HCT116 (cell line): ENCODE measurements at regions not wholly inside any gene's neighbourhood (a gene's known extent, or its start where the extent isn't known, plus 50 kb on each side); places are given as distances from the start of the nearest gene placed in this dataset.

ENCODE experiments used
- CBX3 ChIP-seq: IDR thresholded peaks from 2 replicates; pipeline ENCODE4 v1.6.1; 2012; ENCODE audit warnings: low read depth
- EZH2 ChIP-seq: fragments of 200-600 bp; sonication (generic); IDR thresholded peaks from 2 replicates; pipeline ENCODE4 v1.6.1; 2017; ENCODE audit warnings: antibody characterized with exemption, mixed run types
- EZH2phosphoT487 ChIP-seq: fragments of 200-600 bp; IDR thresholded peaks from 2 replicates; pipeline ENCODE4 v1.6.1; 2018; ENCODE audit warnings: antibody characterized with exemption, borderline replicate concordance
- POLR2A ChIP-seq: IDR thresholded peaks from 2 replicates; pipeline ENCODE4 v1.7.0; 2011; ENCODE audit warnings: borderline replicate concordance; ENCODE audit not compliant: insufficient read depth, insufficient read length; ENCODE audit errors: extremely low read depth
- POLR2AphosphoS5 ChIP-seq: IDR thresholded peaks from 2 replicates; pipeline ENCODE4 v1.6.1; 2011; ENCODE audit warnings: mild to moderate bottlenecking, low read depth, low read length, moderate library complexity
- RAD21 ChIP-seq: IDR thresholded peaks from 2 replicates; pipeline ENCODE4 v1.6.1; 2012; ENCODE audit warnings: low read depth, mild to moderate bottlenecking
- SRF ChIP-seq: IDR thresholded peaks from 2 replicates; pipeline ENCODE4 v1.6.1; 2012; ENCODE audit warnings: low read depth
- YY1 ChIP-seq: IDR thresholded peaks from 2 replicates; pipeline ENCODE4 v1.6.1; 2011; ENCODE audit warnings: low read length, low read depth, moderate library complexity, mild to moderate bottlenecking; ENCODE audit not compliant: insufficient replicate concordance; ENCODE audit errors: extremely low read depth
- TF ChIP-seq, protein P1 (sequence below), 3 experiments: fragments of 200-600 bp in 1 of 3; sonication (generic) in 1 of 3; IDR thresholded peaks in 2 of 3; conservative IDR thresholded peaks in 1 of 3; 2 replicates each; pipeline ENCODE4 v1.5.1; 2012 to 2017; ENCODE audit warnings: low read depth in 2 of 3, low read length in 2 of 3, antibody characterized with exemption in 1 of 3, borderline replicate concordance in 1 of 3, control low read depth in 1 of 3, mild to moderate bottlenecking in 1 of 3, mixed read lengths in 1 of 3, mixed run types in 1 of 3, moderate library complexity in 1 of 3; ENCODE audit not compliant: insufficient read depth in 1 of 3
- TF ChIP-seq, protein P2 (sequence below): IDR thresholded peaks from 2 replicates; pipeline ENCODE4 v1.6.1; 2012; ENCODE audit warnings: low read depth
- TF ChIP-seq, protein P3 (sequence below): IDR thresholded peaks from 2 replicates; pipeline ENCODE4 v1.6.1; 2012

DNA sequence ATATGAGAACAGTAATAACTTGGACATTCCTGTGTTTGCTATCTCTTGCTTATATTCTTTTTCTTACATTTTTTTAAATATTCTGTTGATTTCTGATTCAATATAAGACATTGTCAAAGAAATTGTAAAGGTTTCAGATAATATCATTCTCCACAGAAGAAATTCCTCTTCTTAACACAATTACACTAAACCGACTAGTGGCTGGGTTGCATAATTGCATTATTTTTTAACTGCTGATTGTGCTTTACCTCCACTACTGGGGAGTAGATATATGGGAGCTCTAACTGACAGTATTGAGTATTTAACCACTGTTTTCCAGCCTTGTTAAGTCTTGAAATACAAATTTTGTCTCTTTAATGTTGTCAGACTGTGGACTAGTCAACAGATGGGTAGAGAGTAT, 723.8 kb upstream of the EDIL3 start:
- TF ChIP-seq, protein P1, sequence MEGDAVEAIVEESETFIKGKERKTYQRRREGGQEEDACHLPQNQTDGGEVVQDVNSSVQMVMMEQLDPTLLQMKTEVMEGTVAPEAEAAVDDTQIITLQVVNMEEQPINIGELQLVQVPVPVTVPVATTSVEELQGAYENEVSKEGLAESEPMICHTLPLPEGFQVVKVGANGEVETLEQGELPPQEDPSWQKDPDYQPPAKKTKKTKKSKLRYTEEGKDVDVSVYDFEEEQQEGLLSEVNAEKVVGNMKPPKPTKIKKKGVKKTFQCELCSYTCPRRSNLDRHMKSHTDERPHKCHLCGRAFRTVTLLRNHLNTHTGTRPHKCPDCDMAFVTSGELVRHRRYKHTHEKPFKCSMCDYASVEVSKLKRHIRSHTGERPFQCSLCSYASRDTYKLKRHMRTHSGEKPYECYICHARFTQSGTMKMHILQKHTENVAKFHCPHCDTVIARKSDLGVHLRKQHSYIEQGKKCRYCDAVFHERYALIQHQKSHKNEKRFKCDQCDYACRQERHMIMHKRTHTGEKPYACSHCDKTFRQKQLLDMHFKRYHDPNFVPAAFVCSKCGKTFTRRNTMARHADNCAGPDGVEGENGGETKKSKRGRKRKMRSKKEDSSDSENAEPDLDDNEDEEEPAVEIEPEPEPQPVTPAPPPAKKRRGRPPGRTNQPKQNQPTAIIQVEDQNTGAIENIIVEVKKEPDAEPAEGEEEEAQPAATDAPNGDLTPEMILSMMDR (IDR thresholded peaks at IDR 0.05 in 2 of 3, conservative IDR thresholded peaks at IDR 0.05 in 1 of 3; ENCODE audit: borderline replicate concordance in 1 of 3, insufficient read depth in 1 of 3, low read depth in 2 of 3, low read length in 2 of 3), result peak in 2 of 3 experiments; percentile 28 to 44; a peak in 3 of 6 replicates
- TF ChIP-seq RAD21 (no peak), POLR2A (no peak), EZH2phosphoT487 (no peak), SRF (no peak), POLR2AphosphoS5 (no peak), EZH2 (no peak), YY1 (no peak), CBX3 (no peak)
- TF ChIP-seq, protein P2, sequence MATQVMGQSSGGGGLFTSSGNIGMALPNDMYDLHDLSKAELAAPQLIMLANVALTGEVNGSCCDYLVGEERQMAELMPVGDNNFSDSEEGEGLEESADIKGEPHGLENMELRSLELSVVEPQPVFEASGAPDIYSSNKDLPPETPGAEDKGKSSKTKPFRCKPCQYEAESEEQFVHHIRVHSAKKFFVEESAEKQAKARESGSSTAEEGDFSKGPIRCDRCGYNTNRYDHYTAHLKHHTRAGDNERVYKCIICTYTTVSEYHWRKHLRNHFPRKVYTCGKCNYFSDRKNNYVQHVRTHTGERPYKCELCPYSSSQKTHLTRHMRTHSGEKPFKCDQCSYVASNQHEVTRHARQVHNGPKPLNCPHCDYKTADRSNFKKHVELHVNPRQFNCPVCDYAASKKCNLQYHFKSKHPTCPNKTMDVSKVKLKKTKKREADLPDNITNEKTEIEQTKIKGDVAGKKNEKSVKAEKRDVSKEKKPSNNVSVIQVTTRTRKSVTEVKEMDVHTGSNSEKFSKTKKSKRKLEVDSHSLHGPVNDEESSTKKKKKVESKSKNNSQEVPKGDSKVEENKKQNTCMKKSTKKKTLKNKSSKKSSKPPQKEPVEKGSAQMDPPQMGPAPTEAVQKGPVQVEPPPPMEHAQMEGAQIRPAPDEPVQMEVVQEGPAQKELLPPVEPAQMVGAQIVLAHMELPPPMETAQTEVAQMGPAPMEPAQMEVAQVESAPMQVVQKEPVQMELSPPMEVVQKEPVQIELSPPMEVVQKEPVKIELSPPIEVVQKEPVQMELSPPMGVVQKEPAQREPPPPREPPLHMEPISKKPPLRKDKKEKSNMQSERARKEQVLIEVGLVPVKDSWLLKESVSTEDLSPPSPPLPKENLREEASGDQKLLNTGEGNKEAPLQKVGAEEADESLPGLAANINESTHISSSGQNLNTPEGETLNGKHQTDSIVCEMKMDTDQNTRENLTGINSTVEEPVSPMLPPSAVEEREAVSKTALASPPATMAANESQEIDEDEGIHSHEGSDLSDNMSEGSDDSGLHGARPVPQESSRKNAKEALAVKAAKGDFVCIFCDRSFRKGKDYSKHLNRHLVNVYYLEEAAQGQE, result no peak
- TF ChIP-seq, protein P3, sequence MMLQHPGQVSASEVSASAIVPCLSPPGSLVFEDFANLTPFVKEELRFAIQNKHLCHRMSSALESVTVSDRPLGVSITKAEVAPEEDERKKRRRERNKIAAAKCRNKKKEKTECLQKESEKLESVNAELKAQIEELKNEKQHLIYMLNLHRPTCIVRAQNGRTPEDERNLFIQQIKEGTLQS, result no peak
